Caco-2 (cell line): ENCODE measurements at regions not wholly inside any gene's neighbourhood (a gene's known extent, or its start where the extent isn't known, plus 50 kb on each side); places are given as distances from the start of the nearest gene placed in this dataset.

Experiments
- BruUV-seq: library from RNA; stranded (reverse); fragments of 400-500 nt; replicated peaks from 2 replicates; lab custom pipeline; 2021; lab: Mats Ljungman, UMichigan
- CTCF ChIA-PET: fragments of 300-600 bp; sonication (Branson Sonifier 250); formaldehyde crosslinking; loops from one replicate; lab custom pipeline; 2022; ENCODE audit warnings: antibody characterized with exemption; lab: Charles Lee
- POLR2A ChIA-PET: fragments of 300-600 bp; sonication (Branson Sonifier 250); formaldehyde crosslinking; loops from one replicate; lab custom pipeline; 2022; ENCODE audit warnings: antibody characterized with exemption; lab: Charles Lee
- DNase-seq, 2 experiments: peaks; one replicate each; pipeline versions ENCODE4 v3.0.0 to v3.0.0-alpha.2; 2020 to 2022
- H3K27me3 ChIP-seq: replicated peaks from 2 replicates; pipeline ENCODE4 v1.6.0; 2011; ENCODE audit warnings: low read length; ENCODE audit not compliant: control insufficient read depth, insufficient read depth
- H3K36me3 ChIP-seq: 2 replicates; pipeline ENCODE4 v1.5.1; 2011; ENCODE audit warnings: low read length; ENCODE audit not compliant: control insufficient read depth, insufficient read depth
- H3K4me1 ChIP-seq: fragments of 250-450 bp; sonication (Bioruptor Pico); 2 replicates; pipeline ENCODE4 v1.5.1; 2020; ENCODE audit warnings: mild to moderate bottlenecking
- H3K4me3 ChIP-seq: 2 replicates; pipeline ENCODE4 v1.5.1; 2011; ENCODE audit warnings: low read depth, mild to moderate bottlenecking, control low read depth, low read length
- H3K9me3 ChIP-seq: fragments of 250-450 bp; sonication (Bioruptor Pico); 2 replicates; pipeline ENCODE4 v1.5.1; 2020; ENCODE audit warnings: mild to moderate bottlenecking, moderate library complexity
- H3K27ac Mint-ChIP-seq: one replicate; pipeline ENCODE4 v1.8.0; 2022; ENCODE audit warnings: mixed read lengths; ENCODE audit not compliant: unreplicated experiment
- H3K27me3 Mint-ChIP-seq: one replicate; pipeline ENCODE4 v1.8.0; 2022; ENCODE audit warnings: mixed read lengths; ENCODE audit not compliant: insufficient read depth, unreplicated experiment
- H3K36me3 Mint-ChIP-seq: one replicate; pipeline ENCODE4 v1.8.0; 2022; ENCODE audit warnings: mild to moderate bottlenecking, mixed read lengths; ENCODE audit not compliant: insufficient read depth, unreplicated experiment
- H3K4me1 Mint-ChIP-seq: one replicate; pipeline ENCODE4 v1.8.0; 2022; ENCODE audit warnings: low read depth, mixed read lengths; ENCODE audit not compliant: unreplicated experiment
- H3K4me3 Mint-ChIP-seq: one replicate; pipeline ENCODE4 v1.8.0; 2022; ENCODE audit warnings: mild to moderate bottlenecking, moderate library complexity, mixed read lengths; ENCODE audit not compliant: unreplicated experiment
- H3K9me3 Mint-ChIP-seq: one replicate; pipeline ENCODE4 v1.8.0; 2022; ENCODE audit warnings: mixed read lengths; ENCODE audit not compliant: unreplicated experiment
- CTCF ChIP-seq, 2 experiments: fragments of 200-600 bp in 1 of 2; IDR thresholded peaks; 1 replicate in 1 of 2; 2 replicates in 1 of 2; pipeline versions ENCODE4 v1.5.1 to v1.8.0; 2011 to 2022; ENCODE audit warnings: antibody characterized with exemption in 1 of 2, control low read depth in 1 of 2, inconsistent platforms in 1 of 2, low read depth in 1 of 2, low read length in 1 of 2, mild to moderate bottlenecking in 1 of 2, moderate library complexity in 1 of 2; ENCODE audit not compliant: insufficient read depth in 1 of 2, severe bottlenecking in 1 of 2, unreplicated experiment in 1 of 2
- intact Hi-C: fragments of 100-400 bp; cut with micrococcal nuclease; formaldehyde crosslinking; loops from one replicate; pipeline ENCODE4 v1.10.0; 2022; ENCODE audit not compliant: unreplicated experiment

- intact Hi-C loops = no loop called here
- Mint-ChIP-seq H3K36me3 (no peaks in the 10 kb centered on the region), H3K9me3 (peaks cover 10% of the 10 kb centered on the region), H3K4me3 (no peak overlapping the region), H3K27me3 (peaks cover 2% of the 10 kb centered on the region), H3K4me1 (no peaks in the 10 kb centered on the region), H3K27ac (no peak overlapping the region)
- no TSS peak for BruUV-seq
- Histone ChIP-seq H3K4me1 (no peaks in the 10 kb centered on the region), H3K36me3 (no peaks in the 10 kb centered on the region), H3K9me3 (peaks cover 4% of the 10 kb centered on the region; the same call in 1 of the 2 replicates), H3K27me3 (no peaks in the 10 kb centered on the region), H3K4me3 (no peak overlapping the region)
- no peak for TF ChIP-seq CTCF (IDR thresholded peaks at IDR 0.05; ENCODE audit: insufficient read depth in 1 of 2, low read depth in 1 of 2, low read length in 1 of 2, severe bottlenecking in 1 of 2, unreplicated experiment in 1 of 2)
- POLR2A ChIA-PET = no interaction called here
- CTCF ChIA-PET = no interaction called here
- DNase-seq = no peak
Measured at GRCh38 chr1:13943055-13943454, 243.1 kb downstream of the PRDM2 start.

DNA sequence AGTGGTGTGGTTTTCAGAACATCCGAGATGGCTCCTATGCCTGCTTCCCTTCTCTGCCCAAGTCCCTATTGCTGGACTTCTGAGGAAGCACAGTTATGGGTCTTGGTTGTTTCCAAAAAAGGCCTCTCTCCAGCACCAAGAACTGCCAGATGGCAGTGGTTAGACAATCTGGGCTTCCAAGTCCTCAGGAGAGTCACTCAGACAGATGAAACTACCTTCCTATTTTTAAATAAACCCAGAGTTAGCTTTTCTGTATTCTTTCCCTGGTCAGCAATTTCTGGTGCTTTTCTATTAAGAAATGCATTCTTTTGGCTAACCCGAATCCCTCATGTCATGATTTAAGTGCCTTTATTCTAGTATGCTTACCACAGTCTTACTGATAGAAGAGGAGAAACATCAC is 245.9 kb downstream of the PRDM2 start:
- Histone ChIP-seq H3K4me1 (no peaks in the 10 kb centered on the region), H3K4me3 (no peak overlapping the region), H3K27me3 (no peaks in the 10 kb centered on the region), H3K36me3 (no peaks in the 10 kb centered on the region), H3K9me3 (peaks cover 4% of the 10 kb centered on the region; the same call in 1 of the 2 replicates)
- Mint-ChIP-seq H3K27me3 (peaks cover 7% of the 10 kb centered on the region), H3K9me3 (peaks cover 10% of the 10 kb centered on the region), H3K4me1 (no peaks in the 10 kb centered on the region), H3K36me3 (no peaks in the 10 kb centered on the region), H3K27ac (no peak overlapping the region), H3K4me3 (no peak overlapping the region)
- POLR2A ChIA-PET = no interaction called here
- TF ChIP-seq CTCF (IDR thresholded peaks at IDR 0.05; ENCODE audit: insufficient read depth in 1 of 2, low read depth in 1 of 2, low read length in 1 of 2, severe bottlenecking in 1 of 2, unreplicated experiment in 1 of 2) = no peak
- DNase-seq = no peak
- intact Hi-C loops = no loop called here
- CTCF ChIA-PET = no interaction called here
- BruUV-seq = no TSS peak

DNA sequence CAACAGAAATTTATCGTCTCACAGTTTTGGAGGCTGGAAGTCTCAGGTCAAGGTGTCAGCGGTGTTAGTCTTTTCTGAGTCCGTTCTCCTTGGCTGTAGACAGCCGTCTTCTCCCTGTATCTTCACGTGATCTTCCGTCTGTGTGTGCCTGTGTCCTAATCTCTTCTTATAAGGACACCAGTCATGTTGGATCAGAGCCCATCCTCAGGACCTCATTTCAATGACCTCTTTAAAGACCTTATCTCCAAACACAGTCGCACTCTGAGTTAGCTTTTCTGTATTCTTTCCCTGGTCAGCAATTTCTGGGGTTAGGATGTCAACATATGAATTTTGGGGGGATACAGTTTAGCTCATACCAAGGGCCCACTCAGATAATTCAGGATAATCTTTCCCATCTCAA is 247.7 kb downstream of the PRDM2 start:
- H3K36me3 ChIP-seq = no peaks in the 10 kb centered on the region
- no peaks in the 10 kb centered on the region for H3K36me3 Mint-ChIP-seq
- DNase-seq = no peak
- no peak overlapping the region for H3K4me3 ChIP-seq
- no TSS peak for BruUV-seq
- peaks cover 4% of the 10 kb centered on the region; the same call in 1 of the 2 replicates for H3K9me3 ChIP-seq
- no peak for TF ChIP-seq CTCF (IDR thresholded peaks at IDR 0.05; ENCODE audit: insufficient read depth in 1 of 2, low read depth in 1 of 2, low read length in 1 of 2, severe bottlenecking in 1 of 2, unreplicated experiment in 1 of 2)
- no peak overlapping the region for H3K27ac Mint-ChIP-seq
- no peaks in the 10 kb centered on the region for H3K4me1 Mint-ChIP-seq
- POLR2A ChIA-PET = no interaction called here
- no peak overlapping the region for H3K4me3 Mint-ChIP-seq
- H3K27me3 Mint-ChIP-seq = peaks cover 7% of the 10 kb centered on the region
- intact Hi-C loops = no loop called here
- CTCF ChIA-PET = no interaction called here
- H3K9me3 Mint-ChIP-seq = peaks cover 6% of the 10 kb centered on the region
- no peaks in the 10 kb centered on the region for H3K4me1 ChIP-seq
- H3K27me3 ChIP-seq = no peaks in the 10 kb centered on the region
